Mammary epithelial cell (primary cell): ENCODE measurements at regions not wholly inside any gene's neighbourhood (a gene's known extent, or its start where the extent isn't known, plus 50 kb on each side); places are given as distances from the start of the nearest gene placed in this dataset.

Experiments
- CTCF ChIP-seq, 2 donors: IDR thresholded peaks in 1 of 2; conservative IDR thresholded peaks in 1 of 2; 2 replicates each; pipeline ENCODE4 v1.5.1; 2011 to 2012; ENCODE audit warnings: inconsistent platforms in 2 of 2, low read length in 2 of 2, mild to moderate bottlenecking in 2 of 2, control low read depth in 1 of 2, low read depth in 1 of 2; ENCODE audit not compliant: insufficient read depth in 1 of 2; ENCODE audit errors: extremely low read depth in 1 of 2
- EZH2 ChIP-seq: IDR thresholded peaks from 2 replicates; pipeline ENCODE4 v1.6.1; 2012; ENCODE audit warnings: low read length, inconsistent platforms, borderline replicate concordance

GRCh38 chr14:41280745-41281144 is 325.9 kb upstream of the LRFN5 start:
- TF ChIP-seq EZH2 (no peak), CTCF (conservative IDR thresholded peaks at IDR 0.05 in 1 of 2, IDR thresholded peaks at IDR 0.05 in 1 of 2; ENCODE audit: extremely low read depth in 1 of 2, insufficient read depth in 1 of 2, low read depth in 1 of 2, low read length in 2 of 2) (peak in 1 of 2 donors; percentile 11)
